ENCODE measurements at regions not wholly inside any gene's neighbourhood (a gene's known extent, or its start where the extent isn't known, plus 50 kb on each side); places are given as distances from the start of the nearest gene placed in this dataset.

- no peak for DNase-seq (ENCODE audit: low read depth)
These were observed 1318.9 kb downstream of the AACS start for GRCh38 chr12:126384026-126384564.

- no peak for DNase-seq (ENCODE audit: low read depth)
These were observed 1320.5 kb downstream of the AACS start for GRCh38 chr12:126385785-126386184.

DNA sequence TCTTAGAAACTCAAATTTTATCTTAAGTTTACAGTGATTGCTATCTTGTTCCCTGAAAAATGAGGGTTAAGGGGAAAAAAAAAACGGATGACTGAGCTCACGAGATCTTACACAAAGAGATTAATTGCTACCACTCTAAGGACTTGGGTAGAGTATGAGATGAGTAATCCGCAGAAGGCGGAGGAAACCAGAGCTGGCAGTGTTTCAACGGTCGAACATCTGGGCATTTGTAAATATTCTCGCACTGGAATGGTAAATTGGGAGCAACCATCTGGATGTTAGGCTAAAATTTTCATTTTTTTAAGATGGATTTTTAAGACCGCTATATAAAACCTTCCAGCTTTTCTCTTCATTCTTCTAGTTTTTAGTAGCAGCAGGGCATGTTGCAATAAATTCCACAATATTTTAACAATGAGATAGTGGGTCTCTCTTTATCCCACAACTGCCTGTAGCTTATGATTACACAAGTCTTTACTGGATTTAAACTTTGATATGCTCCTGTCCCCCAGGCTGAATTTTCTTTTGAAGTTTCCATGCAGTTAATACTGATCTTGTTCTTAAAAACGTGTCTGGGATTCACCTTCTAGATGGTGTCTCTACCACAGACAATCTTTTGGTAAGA, 1324.1 kb downstream of the AACS start:
- no peak for DNase-seq (ENCODE audit: low read depth)

GRCh38 chr12:126389961-126390360, 1324.7 kb downstream of the AACS start:
- DNase-seq (ENCODE audit: low read depth): no peak

DNA sequence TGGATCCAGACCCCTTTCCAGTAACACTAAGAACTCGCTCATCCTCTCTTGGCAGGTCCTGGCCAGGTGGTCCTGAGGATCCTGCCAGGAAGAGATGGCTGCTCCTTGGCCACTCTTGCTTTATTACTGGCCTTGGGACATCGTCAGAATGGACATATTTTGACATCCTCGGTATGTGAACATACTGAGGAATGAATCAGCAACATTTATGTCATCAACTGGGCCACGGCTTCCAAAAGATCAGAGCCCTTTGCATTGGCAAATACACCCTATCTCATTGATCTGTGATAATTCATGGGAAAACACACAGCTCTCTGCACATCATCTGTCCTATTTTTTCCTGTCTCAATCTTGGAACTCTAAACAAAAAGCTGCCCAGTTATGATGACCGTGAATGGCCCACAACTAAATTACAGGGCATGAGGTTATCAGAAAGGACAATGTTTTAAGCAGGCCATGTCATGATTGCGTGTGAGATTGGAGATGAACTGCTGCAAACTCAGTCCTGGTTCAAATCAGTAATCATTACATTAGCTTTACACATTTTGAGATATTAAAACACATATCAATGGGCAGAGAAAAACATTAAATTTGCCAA, 1325.8 kb downstream of the AACS start:
- DNase-seq (ENCODE audit: low read depth): no peak

- no peak for DNase-seq (ENCODE audit: low read depth)
These were observed 1331.3 kb downstream of the AACS start for GRCh38 chr12:126396536-126396935.

DNA sequence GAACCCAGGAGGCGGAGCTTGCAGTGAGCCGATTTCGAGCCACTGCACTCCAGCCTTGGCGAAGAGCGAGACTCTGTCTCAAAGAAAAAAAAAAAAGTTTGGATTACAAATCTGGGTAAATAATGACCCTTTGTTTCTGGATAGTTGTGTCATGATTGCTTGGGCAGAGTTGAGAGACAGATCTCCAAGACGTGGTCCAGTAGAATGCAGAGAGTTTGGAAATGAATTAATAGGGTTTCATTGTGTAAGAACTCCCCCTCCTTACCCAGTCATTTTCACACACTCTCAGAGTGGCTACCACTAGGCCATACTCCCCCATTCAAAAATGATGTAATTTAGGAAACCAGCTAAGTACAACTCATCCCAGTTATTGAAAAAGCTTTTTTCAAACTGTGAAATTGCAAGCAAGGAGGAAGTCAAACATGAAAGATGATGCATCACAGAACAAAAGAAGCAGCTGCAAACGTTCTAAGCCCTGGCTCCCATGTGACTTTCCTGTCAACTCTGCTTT, 1331.9 kb downstream of the AACS start:
- no peak for DNase-seq (ENCODE audit: low read depth)

DNA sequence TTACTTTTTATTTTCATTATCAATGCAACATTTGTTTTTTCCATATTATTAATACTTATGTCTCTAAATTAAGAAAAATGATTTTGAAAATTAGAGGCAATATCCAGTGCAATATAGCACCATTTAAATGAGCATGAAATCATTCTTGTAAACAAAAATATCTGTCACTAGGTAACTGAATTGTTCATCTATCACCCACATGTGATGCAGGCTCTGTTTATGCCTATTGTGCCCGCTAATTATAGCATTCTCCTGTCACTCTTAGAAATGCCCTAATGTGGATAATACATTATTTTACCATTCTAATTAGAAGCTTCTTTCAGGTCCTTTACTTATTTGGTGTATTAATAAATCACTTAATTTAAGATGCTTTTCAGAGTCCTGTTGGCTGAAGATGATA, 1332.4 kb downstream of the AACS start:
- DNase-seq (ENCODE audit: low read depth): no peak

DNA sequence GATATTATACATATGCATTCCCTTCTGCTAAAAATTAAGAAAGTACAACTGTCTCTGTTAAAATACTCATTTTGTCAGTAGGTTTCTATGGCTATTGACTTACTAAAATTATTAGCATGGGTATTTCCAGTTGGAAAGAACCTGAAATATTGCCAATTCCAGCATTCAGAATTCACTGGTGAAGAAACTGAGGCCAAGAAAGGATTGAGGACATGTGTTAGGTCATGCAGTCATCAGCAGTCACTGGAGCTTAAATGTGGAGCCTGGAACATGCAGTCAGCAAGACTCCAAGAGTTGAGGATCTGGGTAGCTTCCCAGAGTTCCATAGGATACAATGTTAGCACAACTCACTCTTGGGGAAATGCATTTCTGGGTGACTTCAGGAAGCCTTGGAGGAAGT, 1335.6 kb downstream of the AACS start:
- DNase-seq (ENCODE audit: low read depth): no peak

DNA sequence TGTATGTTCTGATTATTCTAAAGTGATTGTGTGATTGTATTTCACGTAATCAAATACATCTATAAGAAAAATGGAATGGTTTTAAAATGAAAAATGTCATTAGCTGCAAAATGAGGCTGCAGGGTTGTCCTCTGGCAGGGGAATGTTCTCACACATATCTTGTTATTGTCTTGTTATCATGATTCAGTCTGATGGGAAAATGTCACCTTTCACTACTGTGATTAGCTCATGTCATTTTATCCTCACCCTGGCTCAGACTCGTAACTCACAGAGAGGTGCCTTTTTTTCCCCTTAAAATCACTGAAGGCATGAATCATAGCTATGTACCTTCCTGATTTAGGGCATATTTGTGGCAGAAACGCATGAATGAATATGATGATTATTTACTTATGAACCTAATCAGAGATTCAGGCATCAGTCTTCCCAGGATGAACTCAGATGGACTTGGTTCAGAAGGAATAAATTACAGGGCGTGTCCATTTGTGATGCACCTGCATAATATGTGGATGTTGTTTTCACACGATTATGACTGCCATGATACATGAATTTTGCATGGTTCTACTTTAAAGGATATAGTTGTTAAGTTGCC, 1339.2 kb downstream of the AACS start:
- DNase-seq (ENCODE audit: low read depth): no peak

GRCh38 chr12:126418400-126418799, 1353.2 kb downstream of the AACS start:
- no peak for DNase-seq (ENCODE audit: low read depth)

DNA sequence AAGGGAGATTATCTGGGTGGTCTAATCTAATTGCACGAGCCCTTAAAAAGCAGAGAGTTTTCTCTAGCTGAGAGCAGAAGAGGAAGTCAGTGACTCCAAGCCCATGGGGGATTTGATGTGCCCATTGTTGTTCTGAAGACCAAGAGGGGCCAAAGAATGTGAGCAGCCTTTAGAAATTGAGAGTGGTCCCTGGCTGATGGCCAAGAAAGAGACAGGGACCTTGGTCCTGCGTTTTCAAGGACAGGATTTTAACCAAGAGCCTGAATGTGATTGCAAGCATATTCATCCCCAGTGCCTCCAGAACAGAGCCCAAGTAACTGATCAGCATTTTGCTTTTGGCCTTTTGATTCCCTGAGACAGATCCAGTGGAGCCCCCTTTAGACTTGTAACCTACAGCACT, 1353.9 kb downstream of the AACS start:
- DNase-seq (ENCODE audit: low read depth): no peak

GRCh38 chr12:126424696-126425095, 1359.5 kb downstream of the AACS start:
- DNase-seq (ENCODE audit: low read depth): no peak

GRCh38 chr12:126425264-126425663, 1360.0 kb downstream of the AACS start:
- DNase-seq (ENCODE audit: low read depth): no peak

GRCh38 chr12:126428769-126429168, 1363.5 kb downstream of the AACS start:
- no peak for DNase-seq (ENCODE audit: low read depth)

- no peak for DNase-seq (ENCODE audit: low read depth)
These were observed 1365.7 kb downstream of the AACS start for GRCh38 chr12:126430921-126431320.

DNA sequence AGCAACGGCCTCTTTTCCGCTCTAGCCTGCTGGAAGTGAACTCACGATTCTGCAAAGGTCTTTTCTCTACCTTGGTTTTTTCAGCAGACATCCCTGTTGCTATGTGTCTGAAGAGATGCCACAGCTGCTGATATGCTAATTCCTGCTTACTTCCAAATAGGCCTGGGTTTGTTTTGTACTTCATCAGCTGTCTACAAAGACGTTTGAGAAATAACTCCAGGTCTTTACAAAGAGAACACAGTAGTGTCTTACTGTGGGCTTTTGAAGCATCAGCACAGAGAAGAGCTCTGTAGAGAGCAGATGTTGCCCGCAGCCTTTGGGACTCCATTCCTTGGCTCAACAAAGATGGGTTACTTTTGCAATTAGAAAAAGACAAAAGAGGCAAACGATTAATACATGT, 1366.5 kb downstream of the AACS start:
- no peak for DNase-seq (ENCODE audit: low read depth)

DNA sequence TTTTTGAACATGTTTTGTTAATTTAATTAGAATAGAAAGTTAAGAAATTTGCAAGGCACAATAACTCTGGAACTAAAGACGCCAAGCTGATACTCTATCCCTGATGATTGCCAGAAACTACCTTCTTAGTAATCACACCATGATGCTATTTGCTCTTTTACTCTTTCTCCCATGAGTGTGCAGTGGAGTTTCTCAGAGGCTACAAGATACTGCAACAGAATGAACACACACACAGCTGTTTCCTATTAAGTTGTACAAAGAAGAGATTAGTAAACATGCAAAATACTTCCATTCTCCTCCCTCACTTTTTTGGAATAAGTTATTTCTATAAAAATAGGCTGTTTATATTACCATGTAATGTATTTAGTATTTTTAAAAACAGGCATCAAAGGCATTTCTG, 1367.5 kb downstream of the AACS start:
- no peak for DNase-seq (ENCODE audit: low read depth)

DNA sequence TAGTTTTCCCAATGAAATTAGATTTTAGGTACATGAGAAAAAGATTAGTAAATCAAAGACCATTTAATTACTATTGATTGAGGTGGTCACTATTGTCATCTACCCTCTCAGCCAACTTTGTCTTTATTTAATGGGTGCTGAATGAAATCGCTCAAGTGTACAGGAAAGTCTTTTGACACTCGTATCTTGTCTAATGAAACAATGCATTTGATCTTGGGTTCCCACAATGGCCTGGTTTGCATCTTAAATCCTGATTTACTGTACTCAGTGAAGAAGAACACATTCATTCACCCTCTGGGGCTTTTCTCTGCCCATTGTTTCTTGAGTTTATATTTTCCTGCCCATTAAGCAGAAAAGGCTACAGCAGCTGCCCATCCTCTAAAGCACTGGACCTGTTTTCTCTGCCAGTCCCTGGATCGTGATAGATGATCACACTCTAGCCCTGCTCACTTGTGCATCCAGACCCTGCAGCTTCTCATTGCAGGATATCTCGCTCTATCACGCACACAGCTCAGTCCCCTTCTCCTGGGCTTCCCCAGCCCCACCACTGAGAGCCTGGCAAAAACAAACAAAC, 1369.3 kb downstream of the AACS start:
- no peak for DNase-seq (ENCODE audit: low read depth)

- DNase-seq (ENCODE audit: low read depth): no peak
These were observed 1370.8 kb downstream of the AACS start for GRCh38 chr12:126436041-126436440.

DNA sequence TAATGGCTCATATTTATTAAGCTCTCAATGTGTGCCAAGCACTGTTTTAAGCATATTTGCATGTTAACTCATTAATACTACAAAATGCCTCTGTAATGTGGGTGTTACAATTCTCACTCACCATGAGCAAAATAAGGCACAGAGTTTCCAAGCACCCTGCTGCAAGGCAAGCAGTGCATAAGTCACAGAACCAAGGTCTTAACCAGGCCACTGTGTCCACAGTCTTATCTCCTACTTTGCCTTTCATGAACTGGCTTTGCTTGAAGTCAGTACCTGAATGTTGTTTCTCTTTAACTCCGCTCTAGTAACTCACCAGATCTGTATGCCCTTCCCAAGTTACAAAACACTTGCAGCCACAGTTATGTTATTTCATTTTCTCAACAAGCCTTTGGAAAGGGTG, 1372.7 kb downstream of the AACS start:
- no peak for DNase-seq (ENCODE audit: low read depth)

DNA sequence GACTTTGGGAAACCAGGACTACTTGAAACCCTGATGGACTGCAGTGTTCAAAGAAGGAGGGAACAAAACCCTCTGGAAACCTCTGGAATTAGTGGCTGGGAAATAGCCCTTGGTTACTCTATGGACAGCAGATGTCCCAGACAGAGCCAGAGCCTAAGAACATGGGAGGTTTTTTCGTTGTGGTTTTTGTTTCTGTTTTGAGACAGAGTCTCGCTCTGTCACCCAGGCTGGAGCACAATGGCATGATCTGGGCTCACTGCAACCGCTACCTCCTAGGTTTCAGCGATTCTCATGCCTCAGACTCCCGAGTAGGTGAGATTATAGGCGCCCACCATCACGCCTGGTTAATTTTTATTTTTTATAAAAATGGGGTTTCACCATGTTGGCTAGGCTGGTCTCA, 1378.7 kb downstream of the AACS start:
- no peak for DNase-seq (ENCODE audit: low read depth)

DNA sequence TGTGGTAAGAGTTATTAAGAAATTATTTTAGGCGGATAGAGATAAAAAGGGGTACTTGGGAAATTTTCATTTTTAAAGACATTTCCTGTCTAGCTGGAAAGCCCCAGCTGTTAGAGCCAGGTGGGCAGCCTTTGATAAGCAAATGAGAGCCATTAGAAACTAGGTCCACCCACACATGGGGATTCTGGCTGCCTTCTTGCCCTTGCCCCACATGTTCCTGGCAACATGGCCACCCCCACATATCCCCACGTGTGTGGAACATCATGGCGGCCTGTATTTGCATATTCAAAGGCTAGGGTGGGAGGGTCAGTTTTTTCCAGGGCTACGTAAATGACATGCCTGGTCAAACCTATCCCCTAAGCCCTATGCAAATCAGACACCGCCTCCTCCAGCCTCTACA, 1382.1 kb downstream of the AACS start:
- no peak for DNase-seq (ENCODE audit: low read depth)
